ENCODE measurements at regions not wholly inside any gene's neighbourhood (a gene's known extent, or its start where the extent isn't known, plus 50 kb on each side); places are given as distances from the start of the nearest gene placed in this dataset.

- WGBS, 3 donors, result 37 to 39% (median 37%) methylated on average over 7 of the region's 7 CpGs
- Histone ChIP-seq H3K27ac (no peak overlapping the region), H3K4me1 (ENCODE audit: insufficient read depth) (no peaks in the 10 kb centered on the region), H3K36me3 (no peaks in the 10 kb centered on the region), H3K4me3 (no peak overlapping the region), H3K9me3 (peaks cover 0 to 4% of the 10 kb centered on the region in 2 donors), H3K27me3 (no peaks in the 10 kb centered on the region)
- intact Hi-C loops (cut with DNase I), result no loop called here
- DNase-seq, result no peak
- TF ChIP-seq, protein P1, sequence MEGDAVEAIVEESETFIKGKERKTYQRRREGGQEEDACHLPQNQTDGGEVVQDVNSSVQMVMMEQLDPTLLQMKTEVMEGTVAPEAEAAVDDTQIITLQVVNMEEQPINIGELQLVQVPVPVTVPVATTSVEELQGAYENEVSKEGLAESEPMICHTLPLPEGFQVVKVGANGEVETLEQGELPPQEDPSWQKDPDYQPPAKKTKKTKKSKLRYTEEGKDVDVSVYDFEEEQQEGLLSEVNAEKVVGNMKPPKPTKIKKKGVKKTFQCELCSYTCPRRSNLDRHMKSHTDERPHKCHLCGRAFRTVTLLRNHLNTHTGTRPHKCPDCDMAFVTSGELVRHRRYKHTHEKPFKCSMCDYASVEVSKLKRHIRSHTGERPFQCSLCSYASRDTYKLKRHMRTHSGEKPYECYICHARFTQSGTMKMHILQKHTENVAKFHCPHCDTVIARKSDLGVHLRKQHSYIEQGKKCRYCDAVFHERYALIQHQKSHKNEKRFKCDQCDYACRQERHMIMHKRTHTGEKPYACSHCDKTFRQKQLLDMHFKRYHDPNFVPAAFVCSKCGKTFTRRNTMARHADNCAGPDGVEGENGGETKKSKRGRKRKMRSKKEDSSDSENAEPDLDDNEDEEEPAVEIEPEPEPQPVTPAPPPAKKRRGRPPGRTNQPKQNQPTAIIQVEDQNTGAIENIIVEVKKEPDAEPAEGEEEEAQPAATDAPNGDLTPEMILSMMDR (IDR thresholded peaks at IDR 0.05), result no peak
- TF ChIP-seq EP300 (IDR thresholded peaks at IDR 0.05) (no peak), POLR2A (IDR thresholded peaks at IDR 0.05) (no peak)
Observed at GRCh38 chr5:10056228-10056760, 193.4 kb downstream of the ATPSCKMT start.

GRCh38 chr5:10049858-10050455 lies 199.7 kb downstream of the ATPSCKMT start:
- intact Hi-C loops (cut with DNase I), result no loop called here
- TF ChIP-seq, protein P1 (IDR thresholded peaks at IDR 0.05), result no peak
- TF ChIP-seq POLR2A (IDR thresholded peaks at IDR 0.05), result no peak
- no peak for TF ChIP-seq EP300 (IDR thresholded peaks at IDR 0.05)
- Histone ChIP-seq H3K36me3 (no peaks in the 10 kb centered on the region), H3K4me3 (no peak overlapping the region), H3K27me3 (no peaks in the 10 kb centered on the region), H3K27ac (no peak overlapping the region), H3K4me1 (ENCODE audit: insufficient read depth) (no peaks in the 10 kb centered on the region), H3K9me3 (no peaks in the 10 kb centered on the region)
- DNase-seq, result no peak
- 77 to 89% (median 87%) methylated on average over 1 of the region's 1 CpG for WGBS, 3 donors

GRCh38 chr5:10046676-10047075 lies 203.0 kb downstream of the ATPSCKMT start:
- Histone ChIP-seq H3K36me3 (no peaks in the 10 kb centered on the region), H3K4me3 (no peak overlapping the region), H3K27me3 (no peaks in the 10 kb centered on the region), H3K27ac (no peak overlapping the region), H3K9me3 (no peaks in the 10 kb centered on the region), H3K4me1 (ENCODE audit: insufficient read depth) (no peaks in the 10 kb centered on the region)
- intact Hi-C loops (cut with DNase I), result no loop called here
- WGBS, 3 donors, result 60 to 65% (median 65%) methylated on average over 7 of the region's 7 CpGs
- TF ChIP-seq POLR2A (IDR thresholded peaks at IDR 0.05) (no peak), EP300 (IDR thresholded peaks at IDR 0.05) (no peak)
- TF ChIP-seq, protein P1 (IDR thresholded peaks at IDR 0.05), result no peak
- no peak for DNase-seq

DNA sequence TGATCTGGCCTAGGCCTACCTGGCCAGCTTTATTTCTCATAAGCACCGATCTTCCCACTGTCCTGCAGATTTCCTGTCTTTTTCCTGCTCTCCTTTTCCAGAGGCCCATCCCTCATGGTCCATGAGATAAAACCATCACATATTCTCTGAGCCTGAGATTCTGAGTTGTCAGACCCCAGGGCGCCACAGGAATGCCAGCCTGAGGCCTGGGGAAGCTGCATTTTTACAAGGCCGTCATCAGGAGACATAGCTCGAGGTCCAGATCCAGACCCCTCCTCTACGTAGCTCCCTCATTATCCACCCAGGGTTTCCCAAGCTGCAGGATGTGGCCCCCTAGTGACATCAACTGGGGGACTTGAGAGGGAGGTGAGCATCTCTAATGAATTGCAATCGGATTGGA lies 204.3 kb downstream of the ATPSCKMT start:
- intact Hi-C loops (cut with DNase I), result no loop called here
- Histone ChIP-seq H3K27me3 (no peaks in the 10 kb centered on the region), H3K36me3 (no peaks in the 10 kb centered on the region), H3K9me3 (no peaks in the 10 kb centered on the region), H3K4me1 (ENCODE audit: insufficient read depth) (no peaks in the 10 kb centered on the region), H3K4me3 (no peak overlapping the region), H3K27ac (no peak overlapping the region)
- TF ChIP-seq EP300 (IDR thresholded peaks at IDR 0.05), result no peak
- TF ChIP-seq, protein P1 (IDR thresholded peaks at IDR 0.05), result no peak
- TF ChIP-seq POLR2A (IDR thresholded peaks at IDR 0.05), result no peak
- 83 to 88% (median 83%) methylated on average over 6 of the region's 6 CpGs for WGBS, 3 donors
- no peak for DNase-seq
